Astrocyte (in vitro differentiated cells and primary cell): ENCODE measurements at regions not wholly inside any gene's neighbourhood (a gene's known extent, or its start where the extent isn't known, plus 50 kb on each side); places are given as distances from the start of the nearest gene placed in this dataset.

Source experiments
- CTCF ChIP-seq: IDR thresholded peaks from 2 replicates; pipeline ENCODE4 v1.5.1; 2011; ENCODE audit warnings: low read depth, mild to moderate bottlenecking, inconsistent platforms, low read length, moderate library complexity; ENCODE audit not compliant: insufficient read depth
- EZH2 ChIP-seq: IDR thresholded peaks from 2 replicates; pipeline ENCODE4 v1.6.1; 2012; ENCODE audit warnings: mild to moderate bottlenecking, low read length, inconsistent platforms; ENCODE audit not compliant: insufficient read depth

- TF ChIP-seq EZH2 (no peak), CTCF (no peak)
Measured at GRCh38 chr5:110224050-110224449, 502.4 kb downstream of the TMEM232 start.
